ENCODE measurements at regions not wholly inside any gene's neighbourhood (a gene's known extent, or its start where the extent isn't known, plus 50 kb on each side); places are given as distances from the start of the nearest gene placed in this dataset.

DNA sequence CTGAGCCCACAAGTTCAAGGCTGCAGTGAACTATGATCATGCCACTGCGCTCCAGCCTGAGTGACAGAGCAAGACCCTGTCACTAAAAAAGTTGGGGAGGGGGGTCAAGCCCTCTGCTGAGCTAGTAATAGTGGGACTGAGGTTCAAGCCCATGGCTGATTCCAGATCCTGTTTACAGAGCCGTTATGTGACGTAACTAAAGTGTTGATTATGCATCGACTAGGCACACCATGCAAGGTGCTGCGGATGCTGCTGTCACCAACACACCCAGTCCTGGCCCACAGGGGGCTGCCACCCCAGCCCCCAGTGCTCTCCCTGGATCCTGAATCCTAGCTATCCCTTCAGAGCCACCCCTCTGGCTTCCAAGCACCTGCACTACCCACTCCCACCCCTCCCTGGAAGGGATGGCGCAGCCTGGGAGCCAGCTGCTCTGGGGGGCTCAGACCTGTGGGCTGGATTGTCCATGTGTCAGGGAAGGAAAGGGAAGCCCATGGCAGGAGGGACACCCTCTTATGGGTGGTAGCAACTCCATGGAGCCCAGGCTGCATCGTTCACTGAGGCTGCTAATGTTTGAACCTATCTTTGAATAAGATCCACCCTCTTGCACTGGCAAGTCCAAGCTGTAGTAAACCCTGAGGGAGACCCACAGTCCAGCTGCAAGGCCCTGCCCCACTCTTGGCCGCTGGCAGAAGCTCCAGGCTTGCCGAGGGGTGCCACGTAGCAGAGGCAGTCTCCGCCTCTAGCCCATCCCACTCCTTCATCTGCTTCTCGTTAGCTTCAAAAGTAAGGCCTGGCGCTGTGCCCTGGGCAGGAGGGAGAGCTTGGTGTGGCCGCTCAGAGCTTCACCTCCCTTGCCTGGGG is 95.0 kb downstream of the SNX5 start (continued):
- TF ChIP-seq STAT5B (CRISPR knock-in tag; IDR thresholded peaks at IDR 0.05) (peak; percentile 48; the same call in 1 of the 2 replicates), ZBTB7A (CRISPR knock-in tag; IDR thresholded peaks at IDR 0.05) (peak; percentile 65; the same call in 1 of the 2 replicates), ZNF567 (CRISPR knock-in tag; IDR thresholded peaks at IDR 0.05; ENCODE audit: borderline replicate concordance) (peak; percentile 93; the same call in 1 of the 2 replicates), ATF7 (IDR thresholded peaks at IDR 0.05) (peak; percentile 33; the same call in 1 of the 2 replicates), ATF7 (CRISPR knock-in tag; IDR thresholded peaks at IDR 0.05) (no peak), NBN (conservative IDR thresholded peaks at IDR 0.05) (no peak), CENPT (CRISPR knock-in tag; IDR thresholded peaks at IDR 0.05; ENCODE audit: low read depth) (no peak), SALL2 (CRISPR knock-in tag; IDR thresholded peaks at IDR 0.05) (no peak), ZNF317 (CRISPR knock-in tag; IDR thresholded peaks at IDR 0.05) (0 out of 2 replicates have a peak, but pooled peaks have one; percentile 67), REPIN1 (CRISPR knock-in tag; IDR thresholded peaks at IDR 0.05; ENCODE audit: borderline replicate concordance, low read depth) (peak; percentile 23; the same call in 1 of the 2 replicates), PHF21A (CRISPR knock-in tag; IDR thresholded peaks at IDR 0.05) (peak; percentile 82), SMAD3 (CRISPR knock-in tag; IDR thresholded peaks at IDR 0.05) (peak; percentile 72; the same call in 1 of the 2 replicates)
- TF ChIP-seq, protein P1, sequence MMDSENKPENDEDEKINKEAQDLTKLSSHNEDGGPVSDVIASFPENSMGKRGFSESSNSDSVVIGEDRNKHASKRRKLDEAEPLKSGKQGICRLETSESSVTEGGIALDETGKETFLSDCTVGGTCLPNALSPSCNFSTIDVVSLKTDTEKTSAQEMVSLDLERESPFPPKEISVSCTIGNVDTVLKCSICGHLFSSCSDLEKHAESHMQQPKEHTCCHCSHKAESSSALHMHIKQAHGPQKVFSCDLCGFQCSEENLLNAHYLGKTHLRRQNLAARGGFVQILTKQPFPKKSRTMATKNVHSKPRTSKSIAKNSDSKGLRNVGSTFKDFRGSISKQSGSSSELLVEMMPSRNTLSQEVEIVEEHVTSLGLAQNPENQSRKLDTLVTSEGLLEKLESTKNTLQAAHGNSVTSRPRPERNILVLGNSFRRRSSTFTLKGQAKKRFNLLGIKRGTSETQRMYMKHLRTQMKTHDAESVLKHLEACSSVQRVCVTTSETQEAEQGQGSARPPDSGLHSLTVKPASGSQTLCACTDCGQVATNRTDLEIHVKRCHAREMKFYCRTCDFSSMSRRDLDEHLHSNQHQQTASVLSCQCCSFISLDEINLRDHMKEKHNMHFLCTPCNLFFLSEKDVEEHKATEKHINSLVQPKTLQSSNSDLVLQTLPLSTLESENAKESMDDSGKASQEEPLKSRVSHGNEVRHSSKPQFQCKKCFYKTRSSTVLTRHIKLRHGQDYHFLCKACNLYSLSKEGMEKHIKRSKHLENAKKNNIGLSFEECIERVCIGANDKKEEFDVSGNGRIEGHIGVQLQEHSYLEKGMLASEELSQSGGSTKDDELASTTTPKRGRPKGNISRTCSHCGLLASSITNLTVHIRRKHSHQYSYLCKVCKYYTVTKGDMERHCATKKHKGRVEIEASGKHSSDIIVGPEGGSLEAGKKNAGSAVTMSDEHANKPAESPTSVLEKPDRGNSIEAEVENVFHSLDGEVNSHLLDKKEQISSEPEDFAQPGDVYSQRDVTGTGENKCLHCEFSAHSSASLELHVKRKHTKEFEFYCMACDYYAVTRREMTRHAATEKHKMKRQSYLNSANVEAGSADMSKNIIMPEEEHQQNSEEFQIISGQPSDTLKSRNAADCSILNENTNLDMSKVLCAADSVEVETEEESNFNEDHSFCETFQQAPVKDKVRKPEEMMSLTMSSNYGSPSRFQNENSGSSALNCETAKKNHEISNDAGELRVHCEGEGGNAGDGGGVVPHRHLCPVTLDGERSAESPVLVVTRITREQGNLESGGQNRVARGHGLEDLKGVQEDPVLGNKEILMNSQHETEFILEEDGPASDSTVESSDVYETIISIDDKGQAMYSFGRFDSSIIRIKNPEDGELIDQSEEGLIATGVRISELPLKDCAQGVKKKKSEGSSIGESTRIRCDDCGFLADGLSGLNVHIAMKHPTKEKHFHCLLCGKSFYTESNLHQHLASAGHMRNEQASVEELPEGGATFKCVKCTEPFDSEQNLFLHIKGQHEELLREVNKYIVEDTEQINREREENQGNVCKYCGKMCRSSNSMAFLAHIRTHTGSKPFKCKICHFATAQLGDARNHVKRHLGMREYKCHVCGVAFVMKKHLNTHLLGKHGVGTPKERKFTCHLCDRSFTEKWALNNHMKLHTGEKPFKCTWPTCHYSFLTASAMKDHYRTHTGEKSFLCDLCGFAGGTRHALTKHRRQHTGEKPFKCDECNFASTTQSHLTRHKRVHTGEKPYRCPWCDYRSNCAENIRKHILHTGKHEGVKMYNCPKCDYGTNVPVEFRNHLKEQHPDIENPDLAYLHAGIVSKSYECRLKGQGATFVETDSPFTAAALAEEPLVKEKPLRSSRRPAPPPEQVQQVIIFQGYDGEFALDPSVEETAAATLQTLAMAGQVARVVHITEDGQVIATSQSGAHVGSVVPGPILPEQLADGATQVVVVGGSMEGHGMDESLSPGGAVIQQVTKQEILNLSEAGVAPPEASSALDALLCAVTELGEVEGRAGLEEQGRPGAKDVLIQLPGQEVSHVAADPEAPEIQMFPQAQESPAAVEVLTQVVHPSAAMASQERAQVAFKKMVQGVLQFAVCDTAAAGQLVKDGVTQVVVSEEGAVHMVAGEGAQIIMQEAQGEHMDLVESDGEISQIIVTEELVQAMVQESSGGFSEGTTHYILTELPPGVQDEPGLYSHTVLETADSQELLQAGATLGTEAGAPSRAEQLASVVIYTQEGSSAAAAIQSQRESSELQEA (CRISPR knock-in tag; IDR thresholded peaks at IDR 0.05; ENCODE audit: not compliant biosample characterization), result no peak
- TF ChIP-seq, protein P2, sequence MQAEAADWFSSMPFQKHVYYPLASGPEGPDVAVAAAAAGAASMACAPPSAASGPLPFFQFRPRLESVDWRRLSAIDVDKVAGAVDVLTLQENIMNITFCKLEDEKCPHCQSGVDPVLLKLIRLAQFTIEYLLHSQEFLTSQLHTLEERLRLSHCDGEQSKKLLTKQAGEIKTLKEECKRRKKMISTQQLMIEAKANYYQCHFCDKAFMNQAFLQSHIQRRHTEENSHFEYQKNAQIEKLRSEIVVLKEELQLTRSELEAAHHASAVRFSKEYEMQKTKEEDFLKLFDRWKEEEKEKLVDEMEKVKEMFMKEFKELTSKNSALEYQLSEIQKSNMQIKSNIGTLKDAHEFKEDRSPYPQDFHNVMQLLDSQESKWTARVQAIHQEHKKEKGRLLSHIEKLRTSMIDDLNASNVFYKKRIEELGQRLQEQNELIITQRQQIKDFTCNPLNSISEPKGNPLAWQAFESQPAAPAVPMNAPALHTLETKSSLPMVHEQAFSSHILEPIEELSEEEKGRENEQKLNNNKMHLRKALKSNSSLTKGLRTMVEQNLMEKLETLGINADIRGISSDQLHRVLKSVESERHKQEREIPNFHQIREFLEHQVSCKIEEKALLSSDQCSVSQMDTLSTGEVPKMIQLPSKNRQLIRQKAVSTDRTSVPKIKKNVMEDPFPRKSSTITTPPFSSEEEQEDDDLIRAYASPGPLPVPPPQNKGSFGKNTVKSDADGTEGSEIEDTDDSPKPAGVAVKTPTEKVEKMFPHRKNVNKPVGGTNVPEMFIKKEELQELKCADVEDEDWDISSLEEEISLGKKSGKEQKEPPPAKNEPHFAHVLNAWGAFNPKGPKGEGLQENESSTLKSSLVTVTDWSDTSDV (CRISPR knock-in tag; IDR thresholded peaks at IDR 0.05), result no peak
- TF ChIP-seq, protein P3, sequence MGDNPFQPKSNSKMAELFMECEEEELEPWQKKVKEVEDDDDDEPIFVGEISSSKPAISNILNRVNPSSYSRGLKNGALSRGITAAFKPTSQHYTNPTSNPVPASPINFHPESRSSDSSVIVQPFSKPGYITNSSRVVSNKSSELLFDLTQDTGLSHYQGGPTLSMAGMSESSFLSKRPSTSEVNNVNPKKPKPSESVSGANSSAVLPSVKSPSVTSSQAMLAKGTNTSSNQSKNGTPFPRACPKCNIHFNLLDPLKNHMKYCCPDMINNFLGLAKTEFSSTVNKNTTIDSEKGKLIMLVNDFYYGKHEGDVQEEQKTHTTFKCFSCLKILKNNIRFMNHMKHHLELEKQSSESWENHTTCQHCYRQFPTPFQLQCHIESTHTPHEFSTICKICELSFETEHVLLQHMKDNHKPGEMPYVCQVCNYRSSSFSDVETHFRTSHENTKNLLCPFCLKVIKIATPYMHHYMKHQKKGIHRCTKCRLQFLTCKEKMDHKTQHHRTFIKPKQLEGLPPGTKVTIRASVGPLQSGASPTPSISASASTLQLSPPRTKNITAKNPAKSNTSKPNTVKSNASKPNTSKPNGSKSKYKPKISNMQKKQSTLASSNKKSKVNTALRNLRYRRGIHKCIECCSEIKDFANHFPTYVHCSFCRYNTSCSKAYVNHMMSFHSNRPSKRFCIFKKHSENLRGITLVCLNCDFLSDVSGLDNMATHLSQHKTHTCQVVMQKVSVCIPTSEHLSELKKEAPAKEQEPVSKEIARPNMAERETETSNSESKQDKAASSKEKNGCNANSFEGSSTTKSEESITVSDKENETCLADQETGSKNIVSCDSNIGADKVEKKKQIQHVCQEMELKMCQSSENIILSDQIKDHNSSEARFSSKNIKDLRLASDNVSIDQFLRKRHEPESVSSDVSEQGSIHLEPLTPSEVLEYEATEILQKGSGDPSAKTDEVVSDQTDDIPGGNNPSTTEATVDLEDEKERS (CRISPR knock-in tag; IDR thresholded peaks at IDR 0.05), result peak; percentile 91

All from HepG2 (cell line).